8988T (cell line): ENCODE measurements at regions not wholly inside any gene's neighbourhood (a gene's known extent, or its start where the extent isn't known, plus 50 kb on each side); places are given as distances from the start of the nearest gene placed in this dataset.

ENCODE experiments used
- DNase-seq: peaks from one replicate; pipeline ENCODE4 v3.0.0; 2011

GRCh38 chr18:71873695-71874094 lies 670.4 kb downstream of the CBLN2 start:
- DNase-seq: no peak

- no peak for DNase-seq
Observed at GRCh38 chr18:71865888-71866287, 678.3 kb downstream of the CBLN2 start.

GRCh38 chr18:71850602-71851001 lies 693.5 kb downstream of the CBLN2 start:
- no peak for DNase-seq

GRCh38 chr18:71849407-71849806 lies 694.7 kb downstream of the CBLN2 start:
- no peak for DNase-seq

- no peak for DNase-seq
Observed at GRCh38 chr18:71846716-71847115, 697.4 kb downstream of the CBLN2 start.

- no peak for DNase-seq
Observed at GRCh38 chr18:71844814-71845213, 699.3 kb downstream of the CBLN2 start.

- no peak for DNase-seq
Observed at GRCh38 chr18:71842666-71843065, 701.5 kb downstream of the CBLN2 start.

GRCh38 chr18:71837547-71837946 lies 706.6 kb downstream of the CBLN2 start:
- no peak for DNase-seq

GRCh38 chr18:71832946-71833617 lies 711.1 kb downstream of the CBLN2 start:
- no peak for DNase-seq

GRCh38 chr18:71831039-71831438 lies 713.1 kb downstream of the CBLN2 start:
- DNase-seq: no peak

GRCh38 chr18:71827301-71827700 lies 716.8 kb downstream of the CBLN2 start:
- DNase-seq: no peak

GRCh38 chr18:71815305-71815704 lies 728.8 kb downstream of the CBLN2 start:
- no peak for DNase-seq

GRCh38 chr18:71809711-71810110 lies 734.4 kb downstream of the CBLN2 start:
- DNase-seq: no peak

- no peak for DNase-seq
Observed at GRCh38 chr18:71808616-71809015, 735.5 kb downstream of the CBLN2 start.

- no peak for DNase-seq
Observed at GRCh38 chr18:71807586-71807985, 736.6 kb downstream of the CBLN2 start.

GRCh38 chr18:71798986-71799673 lies 745.0 kb downstream of the CBLN2 start:
- DNase-seq: no peak

- no peak for DNase-seq
Observed at GRCh38 chr18:71797554-71797953, 746.6 kb downstream of the CBLN2 start.

- no peak for DNase-seq
Observed at GRCh38 chr18:71784777-71785176, 759.4 kb downstream of the CBLN2 start.

GRCh38 chr18:71760541-71760940 lies 783.6 kb downstream of the CBLN2 start:
- DNase-seq: no peak

- DNase-seq: no peak
Observed at GRCh38 chr18:71754246-71754645, 789.9 kb downstream of the CBLN2 start.

- DNase-seq: no peak
Observed at GRCh38 chr18:71743634-71744033, 800.5 kb downstream of the CBLN2 start.

GRCh38 chr18:71729611-71730010 lies 814.5 kb downstream of the CBLN2 start:
- DNase-seq: no peak

GRCh38 chr18:71727909-71728308 lies 816.2 kb downstream of the CBLN2 start:
- no peak for DNase-seq

- DNase-seq: no peak
Observed at GRCh38 chr18:71725256-71725655, 818.9 kb downstream of the CBLN2 start.

GRCh38 chr18:71707985-71708500 lies 836.1 kb downstream of the CBLN2 start:
- no peak for DNase-seq
